Spinal cord (tissue), 9 donors: ENCODE measurements at regions not wholly inside any gene's neighbourhood (a gene's known extent, or its start where the extent isn't known, plus 50 kb on each side); places are given as distances from the start of the nearest gene placed in this dataset.
"Not testable (repeated sequence)": the region's sequence is repeated elsewhere in the genome, so short reads cannot be mapped to it uniquely, and the experiment has no call there.

Experiments
- DNase-seq, 6 donors: peaks; one replicate each; pipeline versions ENCODE4 v3.0.0 to v3.0.0-alpha.2; 2013 to 2015; ENCODE audit warnings: low spot score in 6 of 6, low read depth in 4 of 6
- H3K27ac ChIP-seq: one replicate; pipeline ENCODE4 v1.5.1; 2013; ENCODE audit warnings: low read depth, low read length, control low read depth
- H3K27me3 ChIP-seq: one replicate; pipeline ENCODE4 v1.6.1; 2013; ENCODE audit warnings: low read length; ENCODE audit not compliant: control insufficient read depth, insufficient read depth
- H3K36me3 ChIP-seq: one replicate; pipeline ENCODE4 v1.6.1; 2013; ENCODE audit warnings: low read length; ENCODE audit not compliant: control insufficient read depth, insufficient read depth
- H3K4me1 ChIP-seq: one replicate; pipeline ENCODE4 v1.6.1; 2013; ENCODE audit warnings: low read length; ENCODE audit not compliant: control insufficient read depth, insufficient read depth
- H3K4me3 ChIP-seq: one replicate; pipeline ENCODE4 v1.5.1; 2013; ENCODE audit warnings: low read depth, low read length, control low read depth
- H3K9me3 ChIP-seq: one replicate; pipeline ENCODE4 v1.6.1; 2013; ENCODE audit warnings: low read length; ENCODE audit not compliant: control insufficient read depth, insufficient read depth
- WGBS: methylation state at CpG from one replicate; pipeline ENCODE4 v1.1.5; 2013; ENCODE audit warnings: missing lambda C conversion rate; ENCODE audit not compliant: insufficient coverage; 5-methylcytosine and 5-hydroxymethylcytosine counted together
- donor health status: healthy.

DNA sequence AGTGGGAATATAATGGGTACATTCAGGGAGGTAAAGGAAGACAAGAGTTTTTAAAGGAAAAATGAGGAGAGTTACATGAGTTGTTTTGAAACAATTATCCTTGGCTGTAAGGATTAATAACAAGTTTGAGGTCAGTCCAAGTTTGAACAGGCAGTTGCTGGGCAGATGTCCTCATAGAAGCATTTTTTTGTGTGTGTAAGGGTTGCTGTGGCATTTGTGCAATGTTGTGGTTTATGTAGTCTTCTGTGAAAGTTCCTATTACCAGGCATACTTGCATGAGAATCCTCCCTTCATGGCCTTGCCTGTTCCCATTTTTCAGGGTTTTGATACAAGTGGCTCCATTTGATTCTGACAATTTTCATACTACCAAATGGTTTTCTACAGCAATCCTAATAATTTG, 400.2 kb downstream of the KCNA4 start:
- Histone ChIP-seq H3K27ac (no peak overlapping the region), H3K4me3 (no peak overlapping the region), H3K4me1 (no peaks in the 10 kb centered on the region), H3K9me3 (no peaks in the 10 kb centered on the region), H3K36me3 (no peaks in the 10 kb centered on the region), H3K27me3 (no peaks in the 10 kb centered on the region)
- no peak for DNase-seq

GRCh38 chr11:29612423-29612822, 404.4 kb downstream of the KCNA4 start:
- DNase-seq: no peak
- Histone ChIP-seq H3K4me1 (no peaks in the 10 kb centered on the region), H3K36me3 (no peaks in the 10 kb centered on the region), H3K4me3 (no peak overlapping the region), H3K27me3 (no peaks in the 10 kb centered on the region), H3K27ac (no peak overlapping the region), H3K9me3 (no peaks in the 10 kb centered on the region)
- 90% methylated on average over 1 of the region's 2 CpGs for whole genome bisulfite sequencing

DNA sequence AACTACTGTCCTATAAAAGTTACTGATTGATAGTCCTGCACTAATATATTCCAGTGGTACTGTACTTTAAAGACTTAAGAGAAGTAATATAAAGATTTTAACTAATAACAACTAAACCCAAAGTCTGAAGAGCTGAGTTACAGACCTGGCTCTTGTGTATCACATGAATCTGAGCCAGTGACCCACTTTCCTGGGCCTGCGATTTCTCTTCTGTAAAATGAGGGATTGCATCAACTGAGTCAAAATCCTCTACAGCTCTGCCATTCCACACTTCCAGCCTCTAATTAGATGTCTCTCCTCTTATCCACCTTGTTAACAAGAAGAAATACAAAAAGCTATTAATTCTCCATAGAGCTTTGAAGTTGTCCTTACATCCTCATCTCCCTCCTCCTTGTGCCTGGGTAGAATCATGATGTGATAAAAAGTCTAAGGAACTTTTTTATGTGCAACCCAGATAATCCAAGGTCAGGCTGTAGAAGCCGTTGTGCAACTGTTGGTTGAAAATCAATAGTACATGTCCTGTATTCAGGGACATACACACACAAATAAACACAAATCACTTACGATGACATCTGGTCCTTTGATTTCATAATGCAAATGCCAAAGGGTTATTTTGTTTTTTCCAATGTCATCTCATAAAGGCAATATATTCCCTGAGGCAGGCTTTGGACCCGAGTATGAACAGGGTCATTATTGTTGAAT, 410.3 kb downstream of the KCNA4 start:
- H3K4me1 ChIP-seq: no peaks in the 10 kb centered on the region
- DNase-seq: no peak
- WGBS: 100% methylated on average over 1 of the region's 4 CpGs
- H3K27ac ChIP-seq: no peak overlapping the region
- H3K36me3 ChIP-seq: no peaks in the 10 kb centered on the region
- H3K27me3 ChIP-seq: no peaks in the 10 kb centered on the region
- H3K4me3 ChIP-seq: no peak overlapping the region
- H3K9me3 ChIP-seq: no peaks in the 10 kb centered on the region

- not testable (repeated sequence) for H3K27ac ChIP-seq, H3K36me3 ChIP-seq, H3K27me3 ChIP-seq, H3K4me3 ChIP-seq, H3K9me3 ChIP-seq, DNase-seq, H3K4me1 ChIP-seq
- WGBS: 92% methylated on average over 19 of the region's 27 CpGs
Observed at GRCh38 chr11:29600151-29600575, 416.7 kb downstream of the KCNA4 start.

DNA sequence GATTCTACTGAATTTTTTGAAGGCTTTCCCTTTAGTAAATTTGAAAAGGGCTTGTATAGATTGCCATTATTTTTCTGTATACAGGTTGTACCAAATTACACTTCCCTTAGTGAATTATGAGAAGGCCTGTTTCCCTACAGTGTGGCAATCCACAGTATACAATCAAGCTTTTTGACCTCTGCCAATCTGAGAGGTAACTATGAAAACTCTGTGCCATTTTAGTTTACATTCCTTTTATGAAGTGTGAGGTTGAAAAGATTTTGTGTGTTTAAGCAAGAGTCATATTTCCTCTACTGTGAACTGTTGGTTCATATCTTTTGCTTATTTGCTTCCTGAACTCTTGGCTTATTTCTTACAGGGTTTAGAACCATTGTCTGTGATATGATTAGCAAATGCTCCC, 432.5 kb downstream of the KCNA4 start:
- DNase-seq: no peak
- Histone ChIP-seq H3K27me3 (no peaks in the 10 kb centered on the region), H3K4me1 (no peaks in the 10 kb centered on the region), H3K9me3 (no peaks in the 10 kb centered on the region), H3K4me3 (no peak overlapping the region), H3K36me3 (no peaks in the 10 kb centered on the region), H3K27ac (no peak overlapping the region)

DNA sequence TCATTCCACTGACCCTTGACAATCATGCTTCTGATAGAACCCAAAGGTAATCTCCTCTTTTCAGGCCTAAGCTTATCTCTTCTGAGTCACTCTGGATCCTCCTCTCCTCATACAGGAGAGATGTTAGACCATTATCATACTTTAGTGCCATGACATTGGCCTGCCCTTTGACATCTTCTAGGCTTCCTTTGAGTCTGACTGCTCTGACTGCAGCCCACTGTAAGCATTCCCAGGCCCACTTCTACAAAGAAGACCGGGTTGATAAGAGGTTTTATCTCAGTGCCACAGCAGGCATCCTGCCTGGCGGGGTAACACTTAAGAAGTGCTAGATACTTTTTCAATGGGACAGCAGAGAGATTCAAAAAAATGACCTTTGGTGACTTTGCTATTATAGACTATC, 438.0 kb downstream of the KCNA4 start:
- WGBS: 92% methylated on average over 2 of the region's 2 CpGs
- DNase-seq: no peak

DNA sequence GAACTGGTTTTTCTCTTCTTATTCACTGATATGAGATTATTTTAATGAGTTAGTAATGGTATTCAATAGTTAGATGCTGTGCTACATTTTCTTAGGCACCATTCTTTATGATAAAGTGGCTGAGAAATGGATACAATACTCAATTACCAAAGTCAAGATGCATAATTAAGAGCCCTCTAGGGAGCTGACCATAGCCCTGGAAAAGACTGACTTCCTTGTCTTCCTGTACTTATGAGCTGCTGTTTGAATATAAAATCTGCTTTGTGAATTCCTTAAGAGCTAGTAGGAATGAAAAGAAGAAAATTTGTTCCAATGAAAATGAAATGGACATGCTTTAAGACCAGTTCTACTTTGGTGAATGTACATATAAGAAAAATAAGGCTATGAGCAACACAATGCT, 452.3 kb downstream of the KCNA4 start:
- no peak overlapping the region for H3K27ac ChIP-seq
- H3K9me3 ChIP-seq: no peaks in the 10 kb centered on the region
- no peaks in the 10 kb centered on the region for H3K36me3 ChIP-seq
- H3K27me3 ChIP-seq: no peaks in the 10 kb centered on the region
- H3K4me3 ChIP-seq: no peak overlapping the region
- DNase-seq: peak in 1 of 6 donors; percentile 15
- H3K4me1 ChIP-seq: no peaks in the 10 kb centered on the region

More for the DNA sequence above, 438.0 kb downstream of the KCNA4 start:
- Histone ChIP-seq H3K9me3 (no peaks in the 10 kb centered on the region), H3K27me3 (no peaks in the 10 kb centered on the region), H3K4me3 (no peak overlapping the region), H3K4me1 (no peaks in the 10 kb centered on the region), H3K36me3 (no peaks in the 10 kb centered on the region), H3K27ac (no peak overlapping the region)

DNA sequence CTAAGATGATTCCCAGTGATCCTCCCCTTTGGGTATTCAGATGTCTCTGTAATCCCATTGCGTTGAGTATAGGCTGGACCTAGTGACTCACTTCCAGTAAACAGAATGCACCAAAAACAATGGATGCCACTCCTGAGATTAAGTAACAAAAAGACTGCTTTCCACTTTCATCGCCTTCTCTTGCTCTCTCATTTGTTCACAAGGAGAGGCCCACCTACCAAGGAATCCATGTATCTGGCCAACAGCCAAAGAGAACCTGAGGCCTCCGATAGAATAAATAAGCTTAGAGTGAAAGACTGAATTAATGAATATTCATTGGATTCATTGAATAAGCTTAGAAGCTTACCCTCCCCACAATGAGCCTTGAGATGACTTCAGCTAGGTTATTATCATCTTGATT, 454.6 kb downstream of the KCNA4 start:
- H3K4me3 ChIP-seq: no peak overlapping the region
- peak in 1 of 6 donors; percentile 26 for DNase-seq
- no peaks in the 10 kb centered on the region for H3K4me1 ChIP-seq
- H3K36me3 ChIP-seq: no peaks in the 10 kb centered on the region
- H3K27ac ChIP-seq: no peak overlapping the region
- no peaks in the 10 kb centered on the region for H3K9me3 ChIP-seq
- no peaks in the 10 kb centered on the region for H3K27me3 ChIP-seq
- 38% methylated on average over 1 of the region's 3 CpGs for WGBS

GRCh38 chr11:29553990-29554389, 462.8 kb downstream of the KCNA4 start:
- WGBS: no CpG with 5 or more reads among the region's 1 CpG
- Histone ChIP-seq H3K9me3 (no peaks in the 10 kb centered on the region), H3K27me3 (no peaks in the 10 kb centered on the region), H3K4me3 (no peak overlapping the region), H3K36me3 (no peaks in the 10 kb centered on the region), H3K4me1 (no peaks in the 10 kb centered on the region), H3K27ac (no peak overlapping the region)
- DNase-seq: peak in 1 of 6 donors; percentile 26

GRCh38 chr11:29538339-29539036, 478.3 kb downstream of the KCNA4 start:
- Histone ChIP-seq H3K27me3 (no peaks in the 10 kb centered on the region), H3K4me1 (no peaks in the 10 kb centered on the region), H3K36me3 (no peaks in the 10 kb centered on the region), H3K27ac (no peak overlapping the region), H3K4me3 (no peak overlapping the region), H3K9me3 (no peaks in the 10 kb centered on the region)
- peak in 1 of 6 donors; percentile 45 for DNase-seq
